BJ (cell line): ENCODE measurements at regions not wholly inside any gene's neighbourhood (a gene's known extent, or its start where the extent isn't known, plus 50 kb on each side); places are given as distances from the start of the nearest gene placed in this dataset.
"Not testable (repeated sequence)": the region's sequence is repeated elsewhere in the genome, so short reads cannot be mapped to it uniquely, and the experiment has no call there.

ENCODE experiments used
- CTCF ChIA-PET: fragments of 350-600 bp; formaldehyde crosslinking; extraction: SDS; loops from one replicate; lab custom pipeline; 2021; ENCODE audit warnings: antibody characterized with exemption, inconsistent platforms; lab: Yijun Ruan, JAX
- POLR2A ChIA-PET: fragments of 300-600 bp; sonication (Branson Sonifier 250); formaldehyde crosslinking; extraction: SDS; loops from one replicate; lab custom pipeline; 2021; ENCODE audit warnings: antibody characterized with exemption; lab: Charles Lee
- DNase-seq: peaks from one replicate; pipeline ENCODE4 v3.0.0-alpha.2; 2011; ENCODE audit warnings: low read depth
- H3K27me3 ChIP-seq: 2 replicates; pipeline ENCODE4 v1.6.0; 2011; ENCODE audit warnings: low read length; ENCODE audit not compliant: control insufficient read depth, insufficient read depth
- H3K36me3 ChIP-seq: 2 replicates; pipeline ENCODE4 v1.5.1; 2011; ENCODE audit warnings: low read length; ENCODE audit not compliant: control insufficient read depth, insufficient read depth
- H3K4me3 ChIP-seq: 2 replicates; pipeline ENCODE4 v1.5.1; 2011; ENCODE audit warnings: low read depth, mild to moderate bottlenecking, control low read depth, low read length
- CTCF ChIP-seq: IDR thresholded peaks from 2 replicates; pipeline ENCODE4 v1.5.1; 2011; ENCODE audit warnings: low read depth, mild to moderate bottlenecking, control low read depth, inconsistent platforms, low read length, moderate library complexity; ENCODE audit not compliant: insufficient read depth

- ChIA-PET CTCF (interaction anchor here (1.1 to 1.4 kb wide), 2 partner anchors 8 to 262 kb away, joined by 3 read pairs; no protein-coding TSS in a partner anchor), POLR2A (no interaction called here)
- Histone ChIP-seq H3K27me3 (no peaks in the 10 kb centered on the region), H3K36me3 (no peaks in the 10 kb centered on the region), H3K4me3 (no peak overlapping the region)
- no peak for DNase-seq
- TF ChIP-seq CTCF: no peak
Measured at GRCh38 chr12:124648710-124649384, 81.4 kb upstream of the NCOR2 start.

GRCh38 chr12:124647316-124647715, 79.9 kb upstream of the NCOR2 start:
- DNase-seq: no peak
- TF ChIP-seq CTCF: no peak
- no peak overlapping the region for H3K4me3 ChIP-seq
- ChIA-PET CTCF (interaction anchor here (0.8 kb wide), 1 partner anchor 9 kb away, joined by 3 read pairs; no protein-coding TSS in a partner anchor), POLR2A (no interaction called here)
- H3K27me3 ChIP-seq: no peaks in the 10 kb centered on the region
- no peaks in the 10 kb centered on the region for H3K36me3 ChIP-seq

GRCh38 chr12:124646385-124647230, 79.2 kb upstream of the NCOR2 start:
- H3K4me3 ChIP-seq: no peak overlapping the region
- H3K36me3 ChIP-seq: no peaks in the 10 kb centered on the region
- CTCF ChIA-PET: interaction anchor here (0.8 kb wide), 1 partner anchor 9 kb away, joined by 3 read pairs; no protein-coding TSS in a partner anchor
- TF ChIP-seq CTCF: no peak
- no peak for DNase-seq
- POLR2A ChIA-PET: no interaction called here
- no peaks in the 10 kb centered on the region for H3K27me3 ChIP-seq

- POLR2A ChIA-PET: no interaction called here
- no peak for TF ChIP-seq CTCF
- Histone ChIP-seq H3K27me3 (no peaks in the 10 kb centered on the region), H3K4me3 (no peak overlapping the region), H3K36me3 (no peaks in the 10 kb centered on the region)
- CTCF ChIA-PET: interaction anchor here (1.1 kb wide), 1 partner anchor 15 kb away, joined by 3 read pairs; no protein-coding TSS in a partner anchor
- no peak for DNase-seq
Measured at GRCh38 chr12:124645530-124646244, 78.3 kb upstream of the NCOR2 start.

GRCh38 chr12:124643768-124644167, 76.4 kb upstream of the NCOR2 start:
- CTCF ChIA-PET, H3K4me3 ChIP-seq, POLR2A ChIA-PET, DNase-seq, H3K36me3 ChIP-seq, H3K27me3 ChIP-seq: not testable (repeated sequence)
